ENCODE measurements at regions not wholly inside any gene's neighbourhood (a gene's known extent, or its start where the extent isn't known, plus 50 kb on each side); places are given as distances from the start of the nearest gene placed in this dataset.

DNA sequence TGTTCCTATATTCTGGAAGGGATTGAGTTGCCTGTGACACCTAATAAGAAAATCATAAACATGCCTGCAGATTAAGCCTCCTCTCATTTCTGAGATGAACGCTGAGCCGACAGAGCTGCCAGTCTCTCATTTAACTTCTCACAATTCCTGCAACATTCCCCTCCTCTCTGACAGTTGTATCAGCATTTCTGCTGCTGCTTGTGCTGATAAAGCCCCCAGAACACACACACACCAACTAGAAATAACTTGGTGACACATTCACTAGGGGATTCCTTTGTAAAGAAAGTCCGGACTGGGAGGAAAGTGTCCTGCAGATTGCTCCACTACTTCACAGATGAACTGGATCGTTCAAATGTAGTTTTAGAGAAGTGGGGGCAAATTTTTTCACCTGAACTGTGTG, 437.3 kb downstream of the PLA2G4A start:
- Histone ChIP-seq H2AFZ (ENCODE audit: low read depth, low read length) (no peak overlapping the region), H3K79me2 (ENCODE audit: insufficient read depth, low read length) (no peaks in the 10 kb centered on the region), H3K4me2 (ENCODE audit: insufficient read depth, low read length) (no peak overlapping the region), H4K20me1 (ENCODE audit: insufficient read depth, low read length) (no peaks in the 10 kb centered on the region), H3K9me3 (ENCODE audit: insufficient read depth, low read length, severe bottlenecking) (no peaks in the 10 kb centered on the region), H3K27me3 (ENCODE audit: insufficient read depth, low read length, poor library complexity) (no peaks in the 10 kb centered on the region), H3K36me3 (ENCODE audit: insufficient read depth, low read length) (no peaks in the 10 kb centered on the region), H3K27ac (ENCODE audit: low read length) (no peak overlapping the region), H3K4me3 (ENCODE audit: low read depth in 1 of 2, low read length in 2 of 2) (no peak overlapping the region), H3K4me1 (ENCODE audit: insufficient read depth, low read length) (no peaks in the 10 kb centered on the region), H3K9ac (ENCODE audit: low read depth, low read length) (no peak overlapping the region)
- no peak for ATAC-seq (ENCODE audit: insufficient read depth, low read depth)
- no peak for DNase-seq
- no peak for TF ChIP-seq CTCF (IDR thresholded peaks at IDR 0.05; ENCODE audit: borderline replicate concordance, extremely low read depth, low read length, poor library complexity, severe bottlenecking)

- no peak for ATAC-seq (ENCODE audit: insufficient read depth, low read depth)
- Histone ChIP-seq H3K4me3 (ENCODE audit: low read depth in 1 of 2, low read length in 2 of 2) (no peak overlapping the region), H3K27me3 (ENCODE audit: insufficient read depth, low read length, poor library complexity) (no peaks in the 10 kb centered on the region), H3K9me3 (ENCODE audit: insufficient read depth, low read length, severe bottlenecking) (no peaks in the 10 kb centered on the region), H2AFZ (ENCODE audit: low read depth, low read length) (no peak overlapping the region), H3K27ac (ENCODE audit: low read length) (no peak overlapping the region), H3K79me2 (ENCODE audit: insufficient read depth, low read length) (no peaks in the 10 kb centered on the region), H4K20me1 (ENCODE audit: insufficient read depth, low read length) (no peaks in the 10 kb centered on the region), H3K4me2 (ENCODE audit: insufficient read depth, low read length) (no peak overlapping the region), H3K36me3 (ENCODE audit: insufficient read depth, low read length) (no peaks in the 10 kb centered on the region), H3K4me1 (ENCODE audit: insufficient read depth, low read length) (no peaks in the 10 kb centered on the region), H3K9ac (ENCODE audit: low read depth, low read length) (no peak overlapping the region)
- TF ChIP-seq CTCF (IDR thresholded peaks at IDR 0.05; ENCODE audit: borderline replicate concordance, extremely low read depth, low read length, poor library complexity, severe bottlenecking) (no peak), EZH2 (IDR thresholded peaks at IDR 0.05; ENCODE audit: borderline replicate concordance, low read depth, low read length, severe bottlenecking) (no peak)
- DNase-seq: no peak
Observed at GRCh38 chr1:187267827-187268226, 439.1 kb downstream of the PLA2G4A start.

GRCh38 chr1:187270256-187270655, 441.5 kb downstream of the PLA2G4A start:
- Histone ChIP-seq H2AFZ (ENCODE audit: low read depth, low read length) (no peak overlapping the region), H3K4me1 (ENCODE audit: insufficient read depth, low read length) (no peaks in the 10 kb centered on the region), H3K79me2 (ENCODE audit: insufficient read depth, low read length) (no peaks in the 10 kb centered on the region), H4K20me1 (ENCODE audit: insufficient read depth, low read length) (no peaks in the 10 kb centered on the region), H3K9ac (ENCODE audit: low read depth, low read length) (no peak overlapping the region), H3K4me2 (ENCODE audit: insufficient read depth, low read length) (no peak overlapping the region), H3K27me3 (ENCODE audit: insufficient read depth, low read length, poor library complexity) (no peaks in the 10 kb centered on the region), H3K4me3 (ENCODE audit: low read depth in 1 of 2, low read length in 2 of 2) (no peak overlapping the region), H3K9me3 (ENCODE audit: insufficient read depth, low read length, severe bottlenecking) (no peaks in the 10 kb centered on the region), H3K27ac (ENCODE audit: low read length) (no peak overlapping the region), H3K36me3 (ENCODE audit: insufficient read depth, low read length) (no peaks in the 10 kb centered on the region)
- TF ChIP-seq EZH2 (IDR thresholded peaks at IDR 0.05; ENCODE audit: borderline replicate concordance, low read depth, low read length, severe bottlenecking) (no peak), CTCF (IDR thresholded peaks at IDR 0.05; ENCODE audit: borderline replicate concordance, extremely low read depth, low read length, poor library complexity, severe bottlenecking) (no peak)
- no peak for ATAC-seq (ENCODE audit: insufficient read depth, low read depth)
- DNase-seq: no peak

- Histone ChIP-seq H2AFZ (ENCODE audit: low read depth, low read length) (no peak overlapping the region), H3K27ac (ENCODE audit: low read length) (no peak overlapping the region), H4K20me1 (ENCODE audit: insufficient read depth, low read length) (no peaks in the 10 kb centered on the region), H3K27me3 (ENCODE audit: insufficient read depth, low read length, poor library complexity) (no peaks in the 10 kb centered on the region), H3K9me3 (ENCODE audit: insufficient read depth, low read length, severe bottlenecking) (no peaks in the 10 kb centered on the region), H3K9ac (ENCODE audit: low read depth, low read length) (no peak overlapping the region), H3K79me2 (ENCODE audit: insufficient read depth, low read length) (no peaks in the 10 kb centered on the region), H3K4me1 (ENCODE audit: insufficient read depth, low read length) (no peaks in the 10 kb centered on the region), H3K36me3 (ENCODE audit: insufficient read depth, low read length) (no peaks in the 10 kb centered on the region), H3K4me2 (ENCODE audit: insufficient read depth, low read length) (no peak overlapping the region), H3K4me3 (ENCODE audit: low read depth in 1 of 2, low read length in 2 of 2) (no peak overlapping the region)
- TF ChIP-seq CTCF (IDR thresholded peaks at IDR 0.05; ENCODE audit: borderline replicate concordance, extremely low read depth, low read length, poor library complexity, severe bottlenecking): no peak
- TF ChIP-seq EZH2 (IDR thresholded peaks at IDR 0.05; ENCODE audit: borderline replicate concordance, low read depth, low read length, severe bottlenecking): no peak
- DNase-seq (no peak), ATAC-seq (ENCODE audit: insufficient read depth, low read depth) (no peak)
Observed at GRCh38 chr1:187275346-187275745, 446.6 kb downstream of the PLA2G4A start.
